ENCODE measurements at regions not wholly inside any gene's neighbourhood (a gene's known extent, or its start where the extent isn't known, plus 50 kb on each side); places are given as distances from the start of the nearest gene placed in this dataset.

DNA sequence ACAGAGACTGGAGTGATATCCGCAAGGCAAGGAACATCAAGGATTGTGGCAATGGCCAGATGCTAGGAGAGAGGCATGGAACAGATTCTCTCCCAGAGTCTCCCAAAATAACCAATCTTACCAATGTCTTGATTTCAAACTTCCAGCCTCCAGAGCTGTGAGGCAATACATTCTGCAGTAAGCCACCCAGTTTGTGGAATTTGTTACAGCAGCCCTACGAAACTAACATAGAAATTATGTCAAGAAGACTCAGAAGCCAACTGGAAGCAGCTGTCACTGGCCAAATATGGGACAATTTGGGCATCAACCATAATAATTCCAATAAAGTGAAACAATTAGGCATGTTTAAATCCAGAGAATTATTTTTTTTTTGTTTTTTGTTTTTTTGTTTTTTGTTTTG is 271.1 kb downstream of the NDUFS4 start:
- TF ChIP-seq, protein P1, sequence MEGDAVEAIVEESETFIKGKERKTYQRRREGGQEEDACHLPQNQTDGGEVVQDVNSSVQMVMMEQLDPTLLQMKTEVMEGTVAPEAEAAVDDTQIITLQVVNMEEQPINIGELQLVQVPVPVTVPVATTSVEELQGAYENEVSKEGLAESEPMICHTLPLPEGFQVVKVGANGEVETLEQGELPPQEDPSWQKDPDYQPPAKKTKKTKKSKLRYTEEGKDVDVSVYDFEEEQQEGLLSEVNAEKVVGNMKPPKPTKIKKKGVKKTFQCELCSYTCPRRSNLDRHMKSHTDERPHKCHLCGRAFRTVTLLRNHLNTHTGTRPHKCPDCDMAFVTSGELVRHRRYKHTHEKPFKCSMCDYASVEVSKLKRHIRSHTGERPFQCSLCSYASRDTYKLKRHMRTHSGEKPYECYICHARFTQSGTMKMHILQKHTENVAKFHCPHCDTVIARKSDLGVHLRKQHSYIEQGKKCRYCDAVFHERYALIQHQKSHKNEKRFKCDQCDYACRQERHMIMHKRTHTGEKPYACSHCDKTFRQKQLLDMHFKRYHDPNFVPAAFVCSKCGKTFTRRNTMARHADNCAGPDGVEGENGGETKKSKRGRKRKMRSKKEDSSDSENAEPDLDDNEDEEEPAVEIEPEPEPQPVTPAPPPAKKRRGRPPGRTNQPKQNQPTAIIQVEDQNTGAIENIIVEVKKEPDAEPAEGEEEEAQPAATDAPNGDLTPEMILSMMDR (IDR thresholded peaks at IDR 0.05), result no peak
- no peak for TF ChIP-seq POLR2A (IDR thresholded peaks at IDR 0.05)
